GM12878 (cell line): ENCODE measurements at regions not wholly inside any gene's neighbourhood (a gene's known extent, or its start where the extent isn't known, plus 50 kb on each side); places are given as distances from the start of the nearest gene placed in this dataset.

Source experiments
- ATAC-seq: fragments of 200-7000 bp; cut with Tn5 transposase; 3 replicates; pipeline ENCODE4 v1.9.1; 2020; ENCODE audit warnings: mild to moderate bottlenecking, moderate library complexity
- BruUV-seq: library from RNA; stranded (reverse); fragments of 400-500 nt; replicated peaks from 2 replicates; lab custom pipeline; 2021; lab: Mats Ljungman, UMichigan
- CTCF ChIA-PET: fragments of 300-600 bp; sonication (Branson Sonifier 250); formaldehyde crosslinking; extraction: SDS; loops from one replicate; lab custom pipeline; 2021; ENCODE audit warnings: inconsistent platforms; lab: Yijun Ruan, JAX
- POLR2A ChIA-PET: fragments of 350-600 bp; formaldehyde crosslinking; extraction: SDS; loops from one replicate; lab custom pipeline; 2021; ENCODE audit warnings: inconsistent platforms; lab: Charles Lee
- RAD21 ChIA-PET: fragments of 300-600 bp; sonication (Branson Sonifier 250); formaldehyde crosslinking; loops from one replicate; lab custom pipeline; 2023; ENCODE audit warnings: antibody characterized with exemption; ENCODE audit not compliant: unreplicated experiment; lab: Charles Lee
- SMC1A ChIA-PET: fragments of 300-600 bp; sonication (Branson Sonifier 250); formaldehyde crosslinking; loops from one replicate; lab custom pipeline; 2023; ENCODE audit not compliant: unreplicated experiment, uncharacterized antibody; lab: Charles Lee
- DNase-seq: peaks from one replicate; pipeline ENCODE4 v3.0.0-alpha.2; 2011; ENCODE audit warnings: low read depth, low spot score
- FAIRE-seq: peaks from 3 replicates; lab custom pipeline; 2011; peaks lifted over from hg19 to GRCh38; lab: Jason Lieb, UNC
- H2AFZ ChIP-seq: 2 replicates; pipeline ENCODE4 v1.6.0; 2011; ENCODE audit warnings: low read depth, low read length, control low read depth; ENCODE audit not compliant: control insufficient read depth
- H3K27ac ChIP-seq: 2 replicates; pipeline ENCODE4 v1.5.1; 2011; ENCODE audit warnings: control low read depth; ENCODE audit not compliant: control insufficient read depth, insufficient read depth
- H3K27me3 ChIP-seq, 2 experiments: replicated peaks in 1 of 2; 2 replicates each; pipeline versions ENCODE4 v1.6.0 to v1.6.1; 2011; ENCODE audit warnings: low read length in 1 of 2; ENCODE audit not compliant: control insufficient read depth in 2 of 2, insufficient read depth in 2 of 2
- H3K36me3 ChIP-seq, 2 experiments: 2 replicates each; pipeline ENCODE4 v1.5.1; 2011; ENCODE audit warnings: low read length in 1 of 2; ENCODE audit not compliant: control insufficient read depth in 2 of 2, insufficient read depth in 2 of 2
- H3K4me1 ChIP-seq: 2 replicates; pipeline ENCODE4 v1.6.1; 2011; ENCODE audit warnings: mild to moderate bottlenecking, low read length, moderate library complexity, mixed read lengths; ENCODE audit not compliant: control insufficient read depth, insufficient read depth
- H3K4me2 ChIP-seq: 2 replicates; pipeline ENCODE4 v1.6.0; 2011; ENCODE audit warnings: control low read depth; ENCODE audit not compliant: control insufficient read depth, insufficient read depth
- H3K4me3 ChIP-seq: fragments of 200-600 bp; sonication (generic); 2 replicates; pipeline ENCODE4 v1.5.1; 2016
- H3K79me2 ChIP-seq: 2 replicates; pipeline ENCODE4 v1.6.0; 2011; ENCODE audit warnings: low read length; ENCODE audit not compliant: control insufficient read depth, insufficient read depth
- H3K9ac ChIP-seq: 2 replicates; pipeline ENCODE4 v1.8.0; 2011; ENCODE audit warnings: low read length, control low read depth, mixed read lengths; ENCODE audit not compliant: control insufficient read depth, insufficient read depth
- H3K9me3 ChIP-seq: replicated peaks from 3 replicates; pipeline ENCODE4 v1.5.1; 2011; ENCODE audit warnings: mild to moderate bottlenecking, low read length; ENCODE audit not compliant: control insufficient read depth, insufficient read depth
- H4K20me1 ChIP-seq: 2 replicates; pipeline ENCODE4 v1.6.0; 2011; ENCODE audit not compliant: control insufficient read depth, insufficient read depth
- BACH1 ChIP-seq: fragments of 450-650 bp; IDR thresholded peaks from 2 replicates; pipeline ENCODE4 v1.6.1; 2017; ENCODE audit warnings: mild to moderate bottlenecking, borderline replicate concordance
- BMI1 ChIP-seq: fragments of 450-650 bp; IDR thresholded peaks from 2 replicates; pipeline ENCODE4 v1.6.1; 2016; ENCODE audit warnings: mild to moderate bottlenecking, moderate library complexity, borderline replicate concordance
- E4F1 ChIP-seq: fragments of 450-650 bp; IDR thresholded peaks from 2 replicates; pipeline ENCODE4 v1.6.1; 2018; ENCODE audit warnings: borderline replicate concordance, mild to moderate bottlenecking; ENCODE audit not compliant: partially characterized antibody
- HDAC2 ChIP-seq: fragments of 200-600 bp; sonication (generic); IDR thresholded peaks from 2 replicates; pipeline ENCODE4 v1.6.1; 2017
- MLLT1 ChIP-seq: fragments of 450-650 bp; IDR thresholded peaks from 2 replicates; pipeline ENCODE4 v1.6.1; 2016; ENCODE audit warnings: mild to moderate bottlenecking
- MXI1 ChIP-seq: fragments of 150-350 bp; IDR thresholded peaks from 2 replicates; pipeline ENCODE4 v1.6.1; 2011; ENCODE audit warnings: low read depth, mild to moderate bottlenecking, inconsistent platforms, low read length, improper control_type of control experiment
- POLR2A ChIP-seq: IDR thresholded peaks from 2 replicates; pipeline ENCODE4 v1.6.1; 2011; ENCODE audit warnings: low read depth, mild to moderate bottlenecking, low read length
- RELA ChIP-seq: fragments of 450-650 bp; IDR thresholded peaks from 2 replicates; pipeline ENCODE4 v1.8.0; 2014; ENCODE audit warnings: borderline replicate concordance; ENCODE audit not compliant: partially characterized antibody
- TCF12 ChIP-seq: IDR thresholded peaks from 2 replicates; pipeline ENCODE4 v1.6.1; 2011; ENCODE audit warnings: low read depth, mild to moderate bottlenecking, low read length
- ZBED1 ChIP-seq: IDR thresholded peaks from 2 replicates; pipeline ENCODE4 v1.6.1; 2016; ENCODE audit warnings: borderline replicate concordance
- ZBTB40 ChIP-seq: fragments of 450-650 bp; IDR thresholded peaks from 2 replicates; pipeline ENCODE4 v1.6.1; 2016; ENCODE audit warnings: mild to moderate bottlenecking, moderate library complexity, borderline replicate concordance
- ZNF384 ChIP-seq: IDR thresholded peaks from 2 replicates; pipeline ENCODE4 v1.6.1; 2012; ENCODE audit warnings: low read depth, mild to moderate bottlenecking, low read length, improper control_type of control experiment, borderline replicate concordance
- ZZZ3 ChIP-seq: IDR thresholded peaks from 2 replicates; pipeline ENCODE4 v1.6.1; 2011; ENCODE audit warnings: low read depth; ENCODE audit not compliant: control insufficient read depth, insufficient read length
- WGBS: methylation state at CpG from one replicate; pipeline ENCODE4 v1.1.6; 2016; ENCODE audit warnings: low lambda C conversion rate; ENCODE audit not compliant: insufficient replicate concordance, insufficient coverage; ENCODE audit errors: missing lambda C conversion rate; 5-methylcytosine and 5-hydroxymethylcytosine counted together
- in situ Hi-C: fragments of 300-500 bp; cut with MboI; formaldehyde crosslinking; loops from 9 replicates; pipeline ENCODE4 v1.14.3; 2018; ENCODE audit warnings: mixed read lengths
- intact Hi-C: fragments of 100-400 bp; cut with micrococcal nuclease; formaldehyde crosslinking; loops from one replicate; pipeline ENCODE4 v1.14.2; 2022; ENCODE audit not compliant: unreplicated experiment

DNA sequence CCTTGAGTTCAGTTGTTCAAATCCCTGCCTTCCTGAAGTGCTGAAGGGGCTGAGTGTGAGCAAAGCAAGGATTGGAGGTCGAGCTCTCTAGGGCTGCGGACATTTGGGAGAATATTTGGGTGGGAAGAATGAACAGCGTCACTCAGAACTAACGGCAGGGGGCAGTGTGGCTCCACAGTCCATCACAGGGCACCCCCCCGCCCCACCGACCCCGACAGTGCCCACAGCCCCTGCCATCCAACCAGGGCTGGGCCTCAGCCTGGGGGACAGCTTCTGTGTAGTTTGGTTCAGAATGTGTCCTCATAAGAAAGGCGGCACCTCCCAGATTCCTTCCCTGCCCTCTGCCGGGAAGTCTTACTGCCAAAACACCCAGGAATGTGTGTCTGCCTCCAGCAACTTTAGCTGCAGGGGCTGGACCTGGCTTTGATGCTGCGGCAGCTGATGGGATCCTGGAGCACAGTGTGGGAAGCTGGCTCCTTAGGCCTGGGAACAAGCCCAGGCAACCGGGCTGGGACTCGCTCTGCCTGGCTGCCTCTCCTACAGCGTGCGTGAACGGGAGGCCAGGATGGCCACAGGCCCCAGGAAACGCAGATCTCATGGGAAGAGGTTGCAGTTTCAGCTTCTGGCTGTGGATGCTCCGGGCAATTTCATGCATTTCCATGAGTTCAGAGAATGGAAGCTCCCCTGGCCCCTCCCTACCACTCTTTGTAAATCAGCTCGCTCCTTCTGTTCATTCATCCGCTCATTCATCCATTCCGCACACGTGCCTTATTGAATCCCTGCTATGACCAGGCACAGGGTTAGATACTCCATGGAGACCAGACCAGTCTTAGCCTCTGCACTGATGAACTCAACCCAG lies 104.9 kb upstream of the TMPRSS2 start:
- H2AFZ ChIP-seq = no peak overlapping the region
- H3K4me1 ChIP-seq = no peaks in the 10 kb centered on the region
- H3K9me3 ChIP-seq = no peaks in the 10 kb centered on the region
- peak; percentile 77 for ATAC-seq
- 44% methylated on average over 21 of the region's 21 CpGs for WGBS
- CTCF ChIA-PET = interaction anchor here (0.6 to 4.1 kb wide), 29 partner anchors 10 to 837 kb away, joined by 3 to 42 read pairs (median 4); no protein-coding TSS in a partner anchor
- no peak overlapping the region for H3K9ac ChIP-seq
- no TSS peak for BruUV-seq
- no peaks in the 10 kb centered on the region for H3K27me3 ChIP-seq
- SMC1A ChIA-PET = interaction anchor here (0.6 to 3.2 kb wide), 15 partner anchors 26 to 505 kb away, joined by 3 to 16 read pairs (median 4); no protein-coding TSS in a partner anchor
- in situ Hi-C loops (loop anchor here (5.0 kb wide), 1 partner anchor 499 kb away; no protein-coding TSS in a partner anchor), intact Hi-C loops (loop anchor here (1.0 to 5.0 kb wide), 3 partner anchors 204 to 504 kb away; no protein-coding TSS in a partner anchor)
- H3K79me2 ChIP-seq = no peaks in the 10 kb centered on the region
- no peaks in the 10 kb centered on the region for H4K20me1 ChIP-seq
- no peak overlapping the region for H3K4me2 ChIP-seq
- no peak overlapping the region for H3K4me3 ChIP-seq
- FAIRE-seq = no peak
- no peak overlapping the region for H3K27ac ChIP-seq
- RAD21 ChIA-PET = interaction anchor here (0.5 to 2.7 kb wide), 22 partner anchors 28 to 528 kb away, joined by 3 to 29 read pairs (median 4); partner anchors contain the start of gene RIPK4
- POLR2A ChIA-PET = no interaction called here
- DNase-seq = no peak
- no peaks in the 10 kb centered on the region for H3K36me3 ChIP-seq
- TF ChIP-seq ZZZ3 = no peak
- TF ChIP-seq ZNF384 = no peak
- TF ChIP-seq HDAC2 = no peak
- no peak for TF ChIP-seq ZBED1
- TF ChIP-seq BACH1 = no peak
- TF ChIP-seq E4F1 = no peak
- TF ChIP-seq MLLT1 = no peak
- no peak for TF ChIP-seq ZBTB40
- no peak for TF ChIP-seq TCF12
- no peak for TF ChIP-seq RELA
- no peak for TF ChIP-seq BMI1
- TF ChIP-seq POLR2A = no peak
- no peak for TF ChIP-seq MXI1
